MM.1S (cell line): ENCODE measurements at regions not wholly inside any gene's neighbourhood (a gene's known extent, or its start where the extent isn't known, plus 50 kb on each side); places are given as distances from the start of the nearest gene placed in this dataset.

Experiments
- CTCF ChIP-seq: fragments of 300-600 bp; sonication (generic); IDR thresholded peaks from 2 replicates; pipeline ENCODE4 v1.5.1; 2016; ENCODE audit warnings: antibody characterized with exemption, low read length, mixed read lengths
- EZH2 ChIP-seq: fragments of 300-600 bp; sonication (generic); optimal IDR thresholded peaks from 2 replicates; pipeline ENCODE3; 2017; ENCODE audit warnings: low read depth, mild to moderate bottlenecking, antibody characterized with exemption, low read length, mixed read lengths

GRCh38 chr10:58930500-58930899 is 245.9 kb upstream of the PHYHIPL start:
- TF ChIP-seq CTCF (no peak), EZH2 (no peak)
